ENCODE measurements at regions not wholly inside any gene's neighbourhood (a gene's known extent, or its start where the extent isn't known, plus 50 kb on each side); places are given as distances from the start of the nearest gene placed in this dataset.

DNA sequence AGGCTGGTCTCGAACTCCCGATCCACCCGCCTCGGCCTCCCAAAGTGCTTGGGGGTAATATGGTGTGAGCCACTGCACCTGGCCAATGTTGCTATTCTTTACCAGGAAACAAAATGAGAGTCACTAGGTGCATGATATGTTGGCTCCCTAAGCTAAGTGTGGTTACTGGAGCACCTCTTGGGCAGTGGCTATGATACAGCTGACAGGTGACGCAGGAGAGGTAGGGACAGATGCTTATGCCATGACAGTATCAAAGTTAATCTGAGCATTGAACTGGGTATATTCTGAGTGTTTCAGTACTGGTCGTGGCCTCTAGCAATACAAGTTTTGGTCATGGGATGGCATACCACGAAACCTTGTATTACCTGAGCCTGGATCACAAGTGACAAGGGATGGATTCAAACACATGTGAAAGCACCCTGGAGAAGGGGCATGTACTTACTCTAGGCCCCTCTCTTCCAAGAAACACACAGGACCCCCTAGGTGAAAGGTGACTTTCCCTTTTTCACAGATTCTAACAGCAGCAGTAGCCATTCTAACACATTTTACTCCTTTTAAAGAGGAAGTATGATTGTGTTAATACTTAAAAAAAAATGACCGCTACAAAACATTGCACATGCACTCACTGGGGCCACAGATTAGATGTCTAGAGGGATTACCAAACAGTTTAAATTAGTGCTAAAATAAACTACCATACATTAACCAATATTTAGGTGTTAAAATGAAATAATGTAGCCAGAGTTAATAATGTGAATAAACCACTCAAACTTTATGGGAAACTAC is 467.3 kb downstream of the SHQ1 start (continued):
- no peak for TF ChIP-seq CTBP2 (IDR thresholded peaks at IDR 0.05; ENCODE audit: borderline replicate concordance, insufficient read depth, insufficient read length, low read length)
- no peak for TF ChIP-seq SP4 (IDR thresholded peaks at IDR 0.05; ENCODE audit: low read length)
- TF ChIP-seq SP1 (IDR thresholded peaks at IDR 0.05; ENCODE audit: low read depth, low read length) = no peak

All from H1 (cell line).